Stimulated activated CD4-positive, alpha-beta T cell treated with anti-CD3 and anti-CD28 coated beads, TNF-alpha, amount 100 ng/mL, for 48 hours (primary cell): ENCODE measurements at regions not wholly inside any gene's neighbourhood (a gene's known extent, or its start where the extent isn't known, plus 50 kb on each side); places are given as distances from the start of the nearest gene placed in this dataset.

Experiments
- DNase-seq, 3 donors: peaks; one replicate each; pipeline ENCODE4 v3.0.0-alpha.2; 2020; ENCODE audit warnings: low read depth in 3 of 3

- no peak for DNase-seq
Observed at GRCh38 chr16:48946686-48947370, 334.8 kb downstream of the CBLN1 start.

- no peak for DNase-seq
Observed at GRCh38 chr16:48942996-48943395, 333.0 kb upstream of the N4BP1 start.

GRCh38 chr16:48936811-48937210 is 326.8 kb upstream of the N4BP1 start:
- DNase-seq = no peak

- DNase-seq = no peak
Observed at GRCh38 chr16:48932216-48932855, 322.4 kb upstream of the N4BP1 start.

- no peak for DNase-seq
Observed at GRCh38 chr16:48930951-48931553, 321.1 kb upstream of the N4BP1 start.

GRCh38 chr16:48919791-48920190 is 309.8 kb upstream of the N4BP1 start:
- DNase-seq = no peak

GRCh38 chr16:48918520-48919258 is 308.7 kb upstream of the N4BP1 start:
- no peak for DNase-seq

- no peak for DNase-seq
Observed at GRCh38 chr16:48916566-48916965, 306.6 kb upstream of the N4BP1 start.

GRCh38 chr16:48914070-48914469 is 304.1 kb upstream of the N4BP1 start:
- no peak for DNase-seq

GRCh38 chr16:48913384-48913783 is 303.4 kb upstream of the N4BP1 start:
- DNase-seq = no peak

GRCh38 chr16:48912360-48912759 is 302.4 kb upstream of the N4BP1 start:
- DNase-seq = no peak

- DNase-seq = no peak
Observed at GRCh38 chr16:48911700-48912099, 301.7 kb upstream of the N4BP1 start.

- DNase-seq = no peak
Observed at GRCh38 chr16:48910214-48910613, 300.2 kb upstream of the N4BP1 start.

GRCh38 chr16:48909231-48909630 is 299.3 kb upstream of the N4BP1 start:
- DNase-seq = no peak

GRCh38 chr16:48907906-48908634 is 298.1 kb upstream of the N4BP1 start:
- DNase-seq = no peak

- no peak for DNase-seq
Observed at GRCh38 chr16:48905632-48906505, 295.9 kb upstream of the N4BP1 start.

- no peak for DNase-seq
Observed at GRCh38 chr16:48904333-48904732, 294.4 kb upstream of the N4BP1 start.

GRCh38 chr16:48903039-48903438 is 293.1 kb upstream of the N4BP1 start:
- no peak for DNase-seq

GRCh38 chr16:48901712-48902374 is 291.9 kb upstream of the N4BP1 start:
- DNase-seq = no peak

GRCh38 chr16:48899500-48899899 is 289.5 kb upstream of the N4BP1 start:
- no peak for DNase-seq
